H1 (cell line): ENCODE measurements at regions not wholly inside any gene's neighbourhood (a gene's known extent, or its start where the extent isn't known, plus 50 kb on each side); places are given as distances from the start of the nearest gene placed in this dataset.

Experiments used
- CTCF ChIA-PET: fragments of 300-600 bp; sonication (Branson Sonifier 250); formaldehyde crosslinking; loops from one replicate; lab custom pipeline; 2021; ENCODE audit not compliant: partially characterized antibody; lab: Charles Lee
- POLR2A ChIA-PET: fragments of 300-600 bp; sonication (Branson Sonifier 250); formaldehyde crosslinking; loops from one replicate; lab custom pipeline; 2021; ENCODE audit warnings: inconsistent platforms; ENCODE audit not compliant: partially characterized antibody; lab: Charles Lee
- DNase-seq, 2 experiments: peaks; one replicate each; pipeline versions ENCODE4 v3.0.0 to v3.0.0-alpha.2; 2010 to 2022; ENCODE audit warnings: low spot score in 2 of 2, low read depth in 1 of 2, mixed read lengths in 1 of 2
- FAIRE-seq: peaks from 2 replicates; lab custom pipeline; 2011; peaks lifted over from hg19 to GRCh38; lab: Jason Lieb, UNC
- H2AFZ ChIP-seq: 2 replicates; pipeline ENCODE4 v1.8.1; 2012; ENCODE audit warnings: low read length, inconsistent platforms
- H2AK5ac ChIP-seq: 2 replicates; pipeline ENCODE4 v1.6.1; 2013; ENCODE audit warnings: low read depth, low read length
- H2BK120ac ChIP-seq: replicated peaks from 2 replicates; pipeline ENCODE3; 2013; ENCODE audit warnings: low read depth, low read length, inconsistent platforms
- H2BK12ac ChIP-seq: 2 replicates; pipeline ENCODE4 v1.6.1; 2013; ENCODE audit warnings: low read depth, low read length
- H2BK15ac ChIP-seq: 2 replicates; pipeline ENCODE4 v1.6.1; 2013; ENCODE audit warnings: low read length
- H2BK20ac ChIP-seq: 2 replicates; pipeline ENCODE4 v1.6.1; 2013; ENCODE audit warnings: low read length
- H2BK5ac ChIP-seq: 2 replicates; pipeline ENCODE4 v1.6.1; 2013; ENCODE audit warnings: low read depth, low read length
- H3K14ac ChIP-seq: 2 replicates; pipeline ENCODE4 v1.6.1; 2013; ENCODE audit warnings: inconsistent platforms; ENCODE audit not compliant: insufficient read length
- H3K18ac ChIP-seq: 2 replicates; pipeline ENCODE4 v1.6.1; 2013; ENCODE audit warnings: low read length; ENCODE audit errors: extremely low read depth
- H3K23ac ChIP-seq: 2 replicates; pipeline ENCODE4 v1.6.1; 2013; ENCODE audit warnings: inconsistent platforms; ENCODE audit not compliant: insufficient read length
- H3K23me2 ChIP-seq: 2 replicates; pipeline ENCODE4 v1.6.1; 2013; ENCODE audit warnings: low read depth, low read length
- H3K27ac ChIP-seq: 2 replicates; pipeline ENCODE4 v1.6.1; 2011; ENCODE audit warnings: low read depth, low read length, inconsistent platforms
- H3K27me3 ChIP-seq, 4 experiments: replicated peaks in 1 of 4; 1 replicate in 1 of 4; 2 replicates in 3 of 4; pipeline versions ENCODE4 v1.6.1 to v1.8.1; 2011 to 2013; ENCODE audit warnings: low read length in 3 of 4, mild to moderate bottlenecking in 3 of 4, inconsistent platforms in 2 of 4, mixed read lengths in 2 of 4, moderate library complexity in 1 of 4; ENCODE audit not compliant: control insufficient read depth in 3 of 4, insufficient read depth in 3 of 4; ENCODE audit errors: extremely low read depth in 1 of 4
- H3K36me3 ChIP-seq, 4 experiments: 2 replicates each; pipeline versions ENCODE4 v1.6.1 to v1.8.1; 2011 to 2013; ENCODE audit warnings: mild to moderate bottlenecking in 4 of 4, low read length in 3 of 4, moderate library complexity in 2 of 4, control low read depth in 1 of 4, inconsistent platforms in 1 of 4; ENCODE audit not compliant: insufficient read depth in 4 of 4, control insufficient read depth in 2 of 4
- H3K4ac ChIP-seq: replicated peaks from 2 replicates; pipeline ENCODE3; 2013; ENCODE audit warnings: low read length, low read depth, mixed read lengths, inconsistent platforms; ENCODE audit not compliant: insufficient read length
- H3K4me1 ChIP-seq, 4 experiments: replicated peaks in 1 of 4; 1 replicate in 1 of 4; 2 replicates in 3 of 4; pipeline versions ENCODE4 v1.6.1 to v1.8.1; 2011 to 2013; ENCODE audit warnings: low read length in 3 of 4, inconsistent platforms in 2 of 4, mixed read lengths in 1 of 4; ENCODE audit not compliant: insufficient read depth in 4 of 4, control insufficient read depth in 3 of 4
- H3K4me2 ChIP-seq, 2 experiments: 2 replicates each; pipeline versions ENCODE4 v1.6.1 to v1.8.1; 2011 to 2013; ENCODE audit warnings: low read depth in 2 of 2, low read length in 2 of 2, control low read depth in 1 of 2, inconsistent platforms in 1 of 2, mild to moderate bottlenecking in 1 of 2; ENCODE audit not compliant: insufficient read depth in 1 of 2
- H3K4me3 ChIP-seq, 4 experiments: fragments of 200-600, 300-600 bp in 1 of 4; sonication (generic), shearing (Covaris generic), sonication (Bioruptor Twin) in 1 of 4; 2 replicates each; pipeline versions ENCODE4 v1.5.1 to v1.8.1; 2011 to 2016; ENCODE audit warnings: low read length in 4 of 4, low read depth in 3 of 4, control low read depth in 2 of 4, inconsistent platforms in 2 of 4, mild to moderate bottlenecking in 2 of 4, mixed read lengths in 1 of 4, moderate library complexity in 1 of 4; ENCODE audit not compliant: insufficient read depth in 2 of 4; ENCODE audit errors: extremely low read depth in 1 of 4
- H3K56ac ChIP-seq: replicated peaks from 2 replicates; pipeline ENCODE3; 2013; ENCODE audit warnings: low read depth, mild to moderate bottlenecking, mixed read lengths, low read length, inconsistent platforms; ENCODE audit not compliant: insufficient read length
- H3K79me1 ChIP-seq: 2 replicates; pipeline ENCODE4 v1.6.1; 2013; ENCODE audit warnings: low read depth, low read length, control low read depth
- H3K79me2 ChIP-seq, 2 experiments: 2 replicates each; pipeline versions ENCODE4 v1.6.1 to v1.8.1; 2012 to 2013; ENCODE audit warnings: low read length in 2 of 2, mild to moderate bottlenecking in 2 of 2, inconsistent platforms in 1 of 2; ENCODE audit not compliant: insufficient read depth in 2 of 2, control insufficient read depth in 1 of 2
- H3K9ac ChIP-seq, 4 experiments: replicated peaks in 1 of 4; 1 replicate in 1 of 4; 2 replicates in 3 of 4; pipeline versions ENCODE4 v1.6.1 to v1.8.1; 2011 to 2013; ENCODE audit warnings: low read depth in 3 of 4, low read length in 3 of 4, control low read depth in 2 of 4, mild to moderate bottlenecking in 2 of 4, moderate library complexity in 2 of 4, inconsistent platforms in 1 of 4; ENCODE audit errors: extremely low read depth in 1 of 4
- H3K9me3 ChIP-seq, 2 experiments: 2 replicates each; pipeline versions ENCODE4 v1.6.1 to v1.8.1; 2012 to 2013; ENCODE audit warnings: mild to moderate bottlenecking in 2 of 2, moderate library complexity in 2 of 2, control low read depth in 1 of 2, inconsistent platforms in 1 of 2, low read depth in 1 of 2, low read length in 1 of 2, mixed read lengths in 1 of 2; ENCODE audit not compliant: insufficient read depth in 2 of 2
- H4K20me1 ChIP-seq, 2 experiments: replicated peaks in 1 of 2; 2 replicates each; pipeline versions ENCODE3 to v1.8.1; 2011 to 2013; ENCODE audit warnings: inconsistent platforms in 2 of 2, low read length in 2 of 2, mild to moderate bottlenecking in 1 of 2; ENCODE audit not compliant: insufficient read depth in 2 of 2, control insufficient read depth in 1 of 2
- H4K5ac ChIP-seq: 2 replicates; pipeline ENCODE4 v1.6.1; 2013; ENCODE audit warnings: low read length, low read depth, mixed read lengths, inconsistent platforms; ENCODE audit not compliant: insufficient read length
- H4K8ac ChIP-seq: 2 replicates; pipeline ENCODE4 v1.8.0; 2013; ENCODE audit warnings: mild to moderate bottlenecking, moderate library complexity, low read length, inconsistent platforms; ENCODE audit not compliant: insufficient read depth; ENCODE audit errors: extremely low read depth
- H4K91ac ChIP-seq: replicated peaks from 2 replicates; pipeline ENCODE3; 2013; ENCODE audit warnings: low read length, mixed read lengths, inconsistent platforms; ENCODE audit not compliant: insufficient read length
- ASH2L ChIP-seq: fragments of 200-600, 300-600 bp; sonication (generic); IDR thresholded peaks from one replicate; pipeline ENCODE4 v1.7.1; 2017; ENCODE audit warnings: low read length
- BCL11A ChIP-seq, 2 experiments: IDR thresholded peaks; one replicate each; pipeline ENCODE4 v1.6.1; 2011; ENCODE audit warnings: low read depth in 2 of 2, low read length in 2 of 2, mild to moderate bottlenecking in 2 of 2
- CEBPB ChIP-seq: IDR thresholded peaks from 2 replicates; pipeline ENCODE4 v1.6.1; 2012; ENCODE audit warnings: low read depth, low read length
- CHD1 ChIP-seq: IDR thresholded peaks from 2 replicates; pipeline ENCODE4 v1.6.1; 2012; ENCODE audit warnings: low read depth, low read length, improper control_type of control experiment
- KDM5A ChIP-seq: fragments of 200-600 bp; IDR thresholded peaks from 2 replicates; pipeline ENCODE4 v1.7.1; 2012; ENCODE audit warnings: mild to moderate bottlenecking, low read length, inconsistent platforms, mixed read lengths
- POLR2A ChIP-seq, 2 experiments: IDR thresholded peaks; 1 replicate in 1 of 2; 2 replicates in 1 of 2; pipeline ENCODE4 v1.6.1; 2011; ENCODE audit warnings: low read depth in 2 of 2, low read length in 2 of 2, mild to moderate bottlenecking in 2 of 2; ENCODE audit errors: control extremely low read depth in 1 of 2
- RBBP5 ChIP-seq: IDR thresholded peaks from 2 replicates; pipeline ENCODE4 v1.7.1; 2012; ENCODE audit warnings: low read depth, mild to moderate bottlenecking, inconsistent platforms, low read length, moderate library complexity, borderline replicate concordance
- SIN3A ChIP-seq, 2 experiments: IDR thresholded peaks in 1 of 2; conservative IDR thresholded peaks in 1 of 2; 2 replicates each; pipeline ENCODE4 v1.6.1; 2011 to 2012; ENCODE audit warnings: low read length in 2 of 2, improper control_type of control experiment in 1 of 2, low read depth in 1 of 2, mild to moderate bottlenecking in 1 of 2
- SP1 ChIP-seq: IDR thresholded peaks from 2 replicates; pipeline ENCODE4 v1.6.1; 2011; ENCODE audit warnings: low read depth, low read length
- SP2 ChIP-seq: IDR thresholded peaks from 2 replicates; pipeline ENCODE4 v1.6.1; 2012; ENCODE audit warnings: mild to moderate bottlenecking, low read length, inconsistent platforms
- SP4 ChIP-seq: IDR thresholded peaks from 2 replicates; pipeline ENCODE4 v1.6.1; 2012; ENCODE audit warnings: low read length, inconsistent platforms
- YY1 ChIP-seq: IDR thresholded peaks from 2 replicates; pipeline ENCODE4 v1.6.1; 2011; ENCODE audit warnings: low read depth, mild to moderate bottlenecking, low read length
- WGBS, 2 experiments: shearing (Covaris generic) in 1 of 2; methylation state at CpG; one replicate each; pipeline versions ENCODE4 v1.1.6 to v1.1.7; 2013 to 2015; ENCODE audit warnings: low lambda C conversion rate in 2 of 2, mixed read lengths in 2 of 2, inconsistent platforms in 1 of 2, low coverage in 1 of 2, missing lambda C conversion rate in 1 of 2; ENCODE audit not compliant: insufficient replicate concordance in 2 of 2, insufficient coverage in 1 of 2, insufficient read length in 1 of 2; ENCODE audit errors: extremely low coverage in 1 of 2, missing lambda C conversion rate in 1 of 2; 5-methylcytosine and 5-hydroxymethylcytosine counted together
- TF ChIP-seq, protein P1 (sequence below), 3 experiments: IDR thresholded peaks; 1 replicate in 2 of 3; 2 replicates in 1 of 3; pipeline versions ENCODE4 v1.5.1 to v1.6.1; 2011; ENCODE audit warnings: low read length in 3 of 3, mild to moderate bottlenecking in 3 of 3, inconsistent platforms in 2 of 3, low read depth in 1 of 3, moderate library complexity in 1 of 3; ENCODE audit not compliant: insufficient read depth in 1 of 3; ENCODE audit errors: control extremely low read depth in 1 of 3

DNA sequence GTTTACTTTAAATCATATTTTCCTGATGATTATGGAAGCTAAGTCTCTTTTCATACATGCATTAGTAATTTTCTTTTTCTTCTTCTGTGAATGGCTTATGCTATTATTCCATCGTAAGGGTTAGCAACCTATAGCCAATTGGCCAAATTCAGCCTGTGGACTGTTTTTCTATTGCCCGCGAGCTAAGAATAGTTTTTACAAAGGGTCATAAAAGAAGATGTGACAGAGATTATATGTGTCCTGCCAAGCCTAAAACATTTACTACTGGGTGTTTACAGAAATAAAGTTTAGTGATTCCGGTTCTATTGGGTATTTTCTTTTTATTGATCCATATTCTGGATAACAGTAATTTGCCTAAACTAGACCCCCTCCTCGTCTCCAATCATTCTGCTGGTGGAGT lies 268.8 kb upstream of the DIO3 start:
- Histone ChIP-seq H3K79me1 (no peaks in the 10 kb centered on the region; the same call in 1 of the 2 replicates), H3K4ac (no peak overlapping the region), H2BK12ac (no peak overlapping the region), H3K4me3 (no peak overlapping the region), H3K27ac (no peak overlapping the region), H3K4me2 (no peak overlapping the region), H3K9ac (no peak overlapping the region), H3K18ac (no peak overlapping the region), H2AFZ (no peak overlapping the region), H3K4me1 (peaks cover 0 to 9% (median 2%) of the 10 kb centered on the region in 4 experiments; a peak in 4 of 7 replicates), H4K91ac (no peak overlapping the region), H2AK5ac (no peak overlapping the region), H3K36me3 (no peaks in the 10 kb centered on the region; a peak in 2 of 8 replicates), H2BK20ac (no peak overlapping the region), H3K56ac (no peak overlapping the region), H2BK15ac (no peak overlapping the region), H3K9me3 (peaks cover 7 to 20% of the 10 kb centered on the region in 2 experiments; a peak in 3 of 4 replicates), H4K5ac (no peak overlapping the region), H3K23ac (no peak overlapping the region), H3K14ac (no peak overlapping the region), H3K23me2 (no peaks in the 10 kb centered on the region), H2BK5ac (no peak overlapping the region), H2BK120ac (no peak overlapping the region), H4K8ac (no peak overlapping the region), H3K27me3 (no peaks in the 10 kb centered on the region), H3K79me2 (no peaks in the 10 kb centered on the region), H4K20me1 (no peaks in the 10 kb centered on the region)
- ChIA-PET CTCF (interaction anchor here (0.6 kb wide), 1 partner anchor 98 kb away, joined by 4 read pairs; no protein-coding TSS in a partner anchor), POLR2A (no interaction called here)
- FAIRE-seq (no peak), DNase-seq (no peak)
- 91% methylated on average over 5 of the region's 5 CpGs; no CpG with 5 or more reads in 1 of the 2 experiments for WGBS, 2 experiments
- TF ChIP-seq SIN3A (conservative IDR thresholded peaks at IDR 0.05 in 1 of 2, IDR thresholded peaks at IDR 0.05 in 1 of 2; ENCODE audit: low read depth in 1 of 2, low read length in 2 of 2) (no peak), ASH2L (no peak), POLR2A (IDR thresholded peaks at IDR 0.05; ENCODE audit: control extremely low read depth in 1 of 2, low read depth in 2 of 2, low read length in 2 of 2) (no peak), SP2 (no peak), CEBPB (no peak), YY1 (no peak), CHD1 (no peak), BCL11A (IDR thresholded peaks at IDR 0.05; ENCODE audit: low read depth in 2 of 2, low read length in 2 of 2) (no peak), KDM5A (no peak), RBBP5 (no peak), SP4 (no peak), SP1 (no peak)
- TF ChIP-seq, protein P1, sequence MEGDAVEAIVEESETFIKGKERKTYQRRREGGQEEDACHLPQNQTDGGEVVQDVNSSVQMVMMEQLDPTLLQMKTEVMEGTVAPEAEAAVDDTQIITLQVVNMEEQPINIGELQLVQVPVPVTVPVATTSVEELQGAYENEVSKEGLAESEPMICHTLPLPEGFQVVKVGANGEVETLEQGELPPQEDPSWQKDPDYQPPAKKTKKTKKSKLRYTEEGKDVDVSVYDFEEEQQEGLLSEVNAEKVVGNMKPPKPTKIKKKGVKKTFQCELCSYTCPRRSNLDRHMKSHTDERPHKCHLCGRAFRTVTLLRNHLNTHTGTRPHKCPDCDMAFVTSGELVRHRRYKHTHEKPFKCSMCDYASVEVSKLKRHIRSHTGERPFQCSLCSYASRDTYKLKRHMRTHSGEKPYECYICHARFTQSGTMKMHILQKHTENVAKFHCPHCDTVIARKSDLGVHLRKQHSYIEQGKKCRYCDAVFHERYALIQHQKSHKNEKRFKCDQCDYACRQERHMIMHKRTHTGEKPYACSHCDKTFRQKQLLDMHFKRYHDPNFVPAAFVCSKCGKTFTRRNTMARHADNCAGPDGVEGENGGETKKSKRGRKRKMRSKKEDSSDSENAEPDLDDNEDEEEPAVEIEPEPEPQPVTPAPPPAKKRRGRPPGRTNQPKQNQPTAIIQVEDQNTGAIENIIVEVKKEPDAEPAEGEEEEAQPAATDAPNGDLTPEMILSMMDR (IDR thresholded peaks at IDR 0.05; ENCODE audit: control extremely low read depth in 1 of 3, insufficient read depth in 1 of 3, low read depth in 1 of 3, low read length in 3 of 3) = no peak
